G401 (cell line): ENCODE measurements at regions not wholly inside any gene's neighbourhood (a gene's known extent, or its start where the extent isn't known, plus 50 kb on each side); places are given as distances from the start of the nearest gene placed in this dataset.
A peak's percentile ranks its signal among the peaks of the same experiment; 100 is the strongest.
"Not testable (repeated sequence)": the region's sequence is repeated elsewhere in the genome, so short reads cannot be mapped to it uniquely, and the experiment has no call there.

ENCODE experiments used
- DNase-seq: peaks from one replicate; pipeline ENCODE4 v3.0.0-alpha.2; 2015; ENCODE audit warnings: low spot score
- in situ Hi-C: cut with HindIII; loops from 2 replicates; pipeline ENCODE4 v1.10.0; 2016; ENCODE audit warnings: low sequenced_read_pairs, mixed read lengths

GRCh38 chr4:27075603-27076002 is 215.0 kb downstream of the STIM2 start:
- not testable (repeated sequence) for DNase-seq

GRCh38 chr4:27078934-27079455 is 218.4 kb downstream of the STIM2 start:
- DNase-seq, result no peak
- in situ Hi-C loops, result no loop called here

More at GRCh38 chr4:27075603-27076002, 215.0 kb downstream of the STIM2 start:
- in situ Hi-C loops, result not testable (repeated sequence)

- no peak for DNase-seq
- in situ Hi-C loops, result no loop called here
Observed at GRCh38 chr4:27081675-27082586, 221.3 kb downstream of the STIM2 start.

- no peak for DNase-seq
- in situ Hi-C loops, result no loop called here
Observed at GRCh38 chr4:27082776-27083175, 222.1 kb downstream of the STIM2 start.

- DNase-seq, result peak; percentile 44
- in situ Hi-C loops, result no loop called here
Observed at GRCh38 chr4:27084685-27085361, 224.2 kb downstream of the STIM2 start.

- in situ Hi-C loops, result no loop called here
Observed at GRCh38 chr4:27085396-27085795, 224.8 kb downstream of the STIM2 start.

GRCh38 chr4:27087306-27088045 is 226.8 kb downstream of the STIM2 start:
- DNase-seq, result no peak
- in situ Hi-C loops, result no loop called here

More at GRCh38 chr4:27085396-27085795, 224.8 kb downstream of the STIM2 start:
- DNase-seq, result no peak

- in situ Hi-C loops, result no loop called here
Observed at GRCh38 chr4:27088491-27088890, 227.8 kb downstream of the STIM2 start.

GRCh38 chr4:27089186-27089585 is 228.5 kb downstream of the STIM2 start:
- DNase-seq, result no peak
- in situ Hi-C loops, result no loop called here

More at GRCh38 chr4:27088491-27088890, 227.8 kb downstream of the STIM2 start:
- no peak for DNase-seq

GRCh38 chr4:27090406-27090805 is 229.8 kb downstream of the STIM2 start:
- in situ Hi-C loops, result no loop called here

GRCh38 chr4:27094224-27094623 is 233.6 kb downstream of the STIM2 start:
- no peak for DNase-seq
- in situ Hi-C loops, result no loop called here

More at GRCh38 chr4:27090406-27090805, 229.8 kb downstream of the STIM2 start:
- no peak for DNase-seq

GRCh38 chr4:27094783-27095182 is 234.1 kb downstream of the STIM2 start:
- in situ Hi-C loops, result no loop called here
- no peak for DNase-seq

- DNase-seq, result no peak
- in situ Hi-C loops, result no loop called here
Observed at GRCh38 chr4:27096142-27096824, 235.6 kb downstream of the STIM2 start.

- DNase-seq, result no peak
- in situ Hi-C loops, result no loop called here
Observed at GRCh38 chr4:27098034-27098433, 237.4 kb downstream of the STIM2 start.

GRCh38 chr4:27100713-27101112 is 240.1 kb downstream of the STIM2 start:
- DNase-seq, result no peak
- in situ Hi-C loops, result no loop called here

- in situ Hi-C loops, result no loop called here
- no peak for DNase-seq
Observed at GRCh38 chr4:27101126-27101525, 240.5 kb downstream of the STIM2 start.

- DNase-seq, result no peak
- in situ Hi-C loops, result no loop called here
Observed at GRCh38 chr4:27101561-27101960, 240.9 kb downstream of the STIM2 start.

GRCh38 chr4:27111627-27112026 is 251.0 kb downstream of the STIM2 start:
- DNase-seq, result no peak
- in situ Hi-C loops, result no loop called here

- no peak for DNase-seq
- in situ Hi-C loops, result no loop called here
Observed at GRCh38 chr4:27112587-27112986, 251.9 kb downstream of the STIM2 start.
